22Rv1 (cell line): ENCODE measurements at regions not wholly inside any gene's neighbourhood (a gene's known extent, or its start where the extent isn't known, plus 50 kb on each side); places are given as distances from the start of the nearest gene placed in this dataset.

Source experiments
- CTCF ChIP-seq: fragments of 450-650 bp; IDR thresholded peaks from 2 replicates; pipeline ENCODE4 v1.5.1; 2017; ENCODE audit warnings: mild to moderate bottlenecking
- ZFX ChIP-seq: fragments of 450-650 bp; IDR thresholded peaks from 2 replicates; pipeline ENCODE4 v1.6.1; 2017; ENCODE audit warnings: antibody characterized with exemption, borderline replicate concordance

DNA sequence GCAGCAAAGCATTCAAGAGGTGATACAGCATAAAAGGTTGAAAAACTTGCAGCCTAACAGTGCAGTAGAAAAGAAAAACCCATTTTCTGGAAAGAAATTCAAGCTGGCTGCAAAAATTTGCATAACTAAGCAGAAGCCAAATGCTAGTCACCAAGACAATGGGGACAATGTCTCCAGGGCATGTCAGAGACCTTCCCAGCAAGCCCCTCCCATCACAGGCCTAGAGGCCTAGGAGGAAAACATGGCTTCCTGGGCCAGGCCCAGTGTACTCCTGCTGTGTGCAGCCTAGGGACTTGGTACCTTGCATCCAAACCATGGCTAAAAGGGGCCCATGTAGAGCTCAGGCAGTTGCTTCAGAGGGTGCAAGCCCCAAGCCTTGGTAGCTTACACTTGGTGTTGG lies 405.1 kb upstream of the CYRIA start:
- no peak for TF ChIP-seq CTCF
- TF ChIP-seq ZFX = no peak
